ENCODE measurements at regions not wholly inside any gene's neighbourhood (a gene's known extent, or its start where the extent isn't known, plus 50 kb on each side); places are given as distances from the start of the nearest gene placed in this dataset.

DNA sequence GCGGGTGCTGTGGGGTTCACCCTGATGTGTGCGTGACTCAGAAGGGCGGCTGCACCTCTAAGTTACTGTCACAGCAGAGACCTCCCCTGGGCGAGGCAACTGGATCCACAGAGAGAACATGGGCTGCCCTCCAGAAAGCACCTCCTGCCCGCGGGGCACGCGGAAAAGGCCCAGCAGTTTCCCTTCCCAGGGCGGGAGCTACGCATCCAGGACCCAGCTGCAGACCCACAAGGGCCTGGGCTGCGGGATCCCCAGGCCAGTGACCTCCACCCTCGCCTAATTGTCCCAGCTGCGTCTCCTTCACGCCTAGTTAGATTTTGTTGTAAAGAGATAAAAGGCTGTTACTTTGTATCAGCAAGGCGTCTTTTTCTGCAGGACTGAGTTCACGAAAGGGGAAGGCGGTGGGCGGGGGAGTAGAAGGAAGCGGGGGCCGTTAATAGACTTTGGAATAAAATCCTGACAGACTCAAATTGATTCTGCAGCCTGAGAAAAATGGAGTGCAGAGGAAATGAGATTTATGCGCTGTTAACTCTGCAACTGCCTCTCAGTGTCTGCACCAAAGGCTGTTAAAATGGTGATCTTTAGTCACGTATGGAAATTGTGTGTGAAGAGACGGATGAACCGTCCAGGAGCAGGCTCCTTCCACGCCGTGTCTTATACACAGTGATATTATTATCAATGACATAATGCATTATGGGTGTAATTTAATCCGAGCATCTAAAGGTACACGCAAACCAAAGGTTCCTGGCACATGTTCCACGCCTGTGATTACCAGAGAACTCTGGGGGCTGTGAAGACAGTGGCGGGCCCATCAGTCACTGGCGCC is 65.9 kb upstream of the FBRSL1 start:
- no peak for DNase-seq (ENCODE audit: low read depth)
- TF ChIP-seq CTCF (conservative IDR thresholded peaks at IDR 0.05; ENCODE audit: low read depth, low read length): no peak
- no peak overlapping the region for H3K4me3 ChIP-seq (ENCODE audit: low read length)

- H3K4me3 ChIP-seq (ENCODE audit: low read length): no peak overlapping the region
- no peak for TF ChIP-seq CTCF (conservative IDR thresholded peaks at IDR 0.05; ENCODE audit: low read depth, low read length)
- no peak for DNase-seq (ENCODE audit: low read depth)
These were observed 66.6 kb upstream of the FBRSL1 start for GRCh38 chr12:132423251-132423819.

DNA sequence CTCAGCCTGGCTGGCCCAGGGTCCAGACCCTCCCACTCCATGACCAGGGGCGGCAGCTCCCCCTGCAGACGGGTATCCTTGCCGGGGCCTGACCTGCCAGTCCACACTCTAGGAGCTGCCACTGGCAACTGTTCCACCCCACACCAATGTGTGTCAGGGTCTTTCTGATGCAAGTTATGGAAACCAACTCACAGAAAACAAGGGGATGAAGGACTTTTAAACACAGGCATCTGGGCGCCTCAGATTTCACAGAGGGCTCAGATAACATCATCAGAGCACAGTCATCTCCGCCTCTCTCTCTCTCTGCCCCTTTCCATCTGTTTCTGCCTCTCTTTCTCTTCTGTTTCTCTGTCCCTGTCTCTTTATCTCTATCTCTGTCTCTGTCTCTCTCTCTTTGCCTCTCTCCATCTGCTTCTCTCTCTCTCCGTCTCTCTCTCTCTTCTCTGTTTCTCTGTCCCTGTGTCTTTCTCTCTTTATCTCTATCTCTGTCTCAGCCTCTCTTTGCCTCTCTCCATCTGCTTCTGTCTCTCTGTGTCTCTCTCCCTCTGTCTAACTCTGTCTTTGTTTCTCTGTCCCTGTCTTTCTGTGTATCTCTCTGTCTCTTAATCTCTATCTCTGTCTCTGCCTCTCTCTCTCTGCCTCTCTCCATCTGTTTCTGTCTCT is 67.4 kb upstream of the FBRSL1 start:
- DNase-seq (ENCODE audit: low read depth): no peak
- no peak overlapping the region for H3K4me3 ChIP-seq (ENCODE audit: low read length)
- peak; percentile 30 for TF ChIP-seq CTCF (conservative IDR thresholded peaks at IDR 0.05; ENCODE audit: low read depth, low read length)

- no peak overlapping the region for H3K4me3 ChIP-seq (ENCODE audit: low read length)
- DNase-seq (ENCODE audit: low read depth): no peak
- TF ChIP-seq CTCF (conservative IDR thresholded peaks at IDR 0.05; ENCODE audit: low read depth, low read length): no peak
These were observed 67.9 kb upstream of the FBRSL1 start for GRCh38 chr12:132422040-132422380.

GRCh38 chr12:132419631-132420246 is 70.2 kb upstream of the FBRSL1 start:
- TF ChIP-seq CTCF (conservative IDR thresholded peaks at IDR 0.05; ENCODE audit: low read depth, low read length): no peak
- no peak overlapping the region for H3K4me3 ChIP-seq (ENCODE audit: low read length)
- no peak for DNase-seq (ENCODE audit: low read depth)

DNA sequence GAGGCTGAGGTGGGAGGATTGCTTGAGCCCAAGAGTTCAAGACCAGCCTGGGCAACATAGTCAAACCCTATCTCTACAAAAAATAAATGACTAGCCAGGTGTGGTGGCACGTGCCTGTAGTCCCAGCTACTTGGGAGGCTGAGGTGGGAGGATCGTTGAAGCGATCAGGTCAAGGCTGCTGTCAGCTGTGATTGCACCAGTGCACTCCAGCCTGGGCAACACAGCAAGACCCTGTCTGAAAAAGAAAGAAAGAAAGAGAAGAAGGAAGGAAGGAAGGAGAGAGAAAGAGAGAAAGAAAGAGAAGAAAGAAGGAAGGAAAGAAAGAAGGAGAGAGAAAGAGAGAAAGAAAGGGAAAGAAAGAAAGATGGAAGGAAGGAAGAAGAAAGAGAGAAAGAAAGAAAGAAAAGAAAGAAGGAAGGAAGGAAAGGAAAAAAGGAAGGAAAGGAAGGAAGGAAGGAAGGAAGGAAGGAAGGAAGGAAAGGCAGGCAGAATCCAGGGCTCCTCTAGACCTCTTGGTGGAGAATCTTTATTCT is 71.5 kb upstream of the FBRSL1 start:
- no peak for TF ChIP-seq CTCF (conservative IDR thresholded peaks at IDR 0.05; ENCODE audit: low read depth, low read length)
- no peak for DNase-seq (ENCODE audit: low read depth)
- no peak overlapping the region for H3K4me3 ChIP-seq (ENCODE audit: low read length)

Measured in retinal pigment epithelial cell (primary cell).